Spinal cord (tissue), 9 donors: ENCODE measurements at regions not wholly inside any gene's neighbourhood (a gene's known extent, or its start where the extent isn't known, plus 50 kb on each side); places are given as distances from the start of the nearest gene placed in this dataset.

Experiments
- DNase-seq, 6 donors: peaks; one replicate each; pipeline versions ENCODE4 v3.0.0 to v3.0.0-alpha.2; 2013 to 2015; ENCODE audit warnings: low spot score in 6 of 6, low read depth in 4 of 6
- H3K27ac ChIP-seq: one replicate; pipeline ENCODE4 v1.5.1; 2013; ENCODE audit warnings: low read depth, low read length, control low read depth
- H3K27me3 ChIP-seq: one replicate; pipeline ENCODE4 v1.6.1; 2013; ENCODE audit warnings: low read length; ENCODE audit not compliant: control insufficient read depth, insufficient read depth
- H3K36me3 ChIP-seq: one replicate; pipeline ENCODE4 v1.6.1; 2013; ENCODE audit warnings: low read length; ENCODE audit not compliant: control insufficient read depth, insufficient read depth
- H3K4me1 ChIP-seq: one replicate; pipeline ENCODE4 v1.6.1; 2013; ENCODE audit warnings: low read length; ENCODE audit not compliant: control insufficient read depth, insufficient read depth
- H3K4me3 ChIP-seq: one replicate; pipeline ENCODE4 v1.5.1; 2013; ENCODE audit warnings: low read depth, low read length, control low read depth
- H3K9me3 ChIP-seq: one replicate; pipeline ENCODE4 v1.6.1; 2013; ENCODE audit warnings: low read length; ENCODE audit not compliant: control insufficient read depth, insufficient read depth
- WGBS: methylation state at CpG from one replicate; pipeline ENCODE4 v1.1.5; 2013; ENCODE audit warnings: missing lambda C conversion rate; ENCODE audit not compliant: insufficient coverage; 5-methylcytosine and 5-hydroxymethylcytosine counted together
- donor health status: healthy.

DNA sequence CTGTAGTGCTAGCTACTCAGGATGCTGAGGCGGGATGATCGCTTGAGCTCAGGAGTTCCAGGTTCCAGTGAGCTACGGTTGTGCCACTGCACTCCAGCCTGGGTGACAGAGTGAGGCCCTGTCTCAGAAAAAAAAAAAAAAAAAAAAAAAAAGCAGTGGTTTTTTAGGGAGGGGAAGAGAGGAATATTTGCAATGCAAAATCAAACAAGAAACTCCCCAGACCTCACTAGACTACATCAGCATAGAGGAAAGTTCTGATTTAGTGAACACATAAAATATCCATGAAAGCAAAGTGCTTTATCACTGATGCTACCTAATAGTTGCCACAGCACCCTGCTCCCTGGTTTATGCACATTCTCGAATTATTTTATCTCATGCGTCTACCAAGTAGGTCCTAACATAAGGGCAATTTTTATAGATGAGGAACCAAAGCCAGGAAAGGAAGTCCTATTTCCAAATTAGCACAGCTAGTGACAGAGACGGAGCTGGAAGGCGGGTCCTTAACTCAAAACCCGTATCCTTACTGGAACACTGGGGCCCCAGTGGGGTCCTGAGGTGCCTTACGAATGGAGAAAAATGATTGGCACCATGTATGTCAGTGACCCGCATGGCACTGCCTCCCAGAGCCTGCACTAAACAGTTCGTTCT is 50.7 kb upstream of the GPR157 start:
- Histone ChIP-seq H3K27ac (no peak overlapping the region), H3K27me3 (peaks cover 38% of the 10 kb centered on the region), H3K4me1 (peaks cover 25% of the 10 kb centered on the region), H3K4me3 (no peak overlapping the region), H3K36me3 (no peaks in the 10 kb centered on the region), H3K9me3 (no peaks in the 10 kb centered on the region)
- 89% methylated on average over 11 of the region's 11 CpGs for WGBS
- no peak for DNase-seq

DNA sequence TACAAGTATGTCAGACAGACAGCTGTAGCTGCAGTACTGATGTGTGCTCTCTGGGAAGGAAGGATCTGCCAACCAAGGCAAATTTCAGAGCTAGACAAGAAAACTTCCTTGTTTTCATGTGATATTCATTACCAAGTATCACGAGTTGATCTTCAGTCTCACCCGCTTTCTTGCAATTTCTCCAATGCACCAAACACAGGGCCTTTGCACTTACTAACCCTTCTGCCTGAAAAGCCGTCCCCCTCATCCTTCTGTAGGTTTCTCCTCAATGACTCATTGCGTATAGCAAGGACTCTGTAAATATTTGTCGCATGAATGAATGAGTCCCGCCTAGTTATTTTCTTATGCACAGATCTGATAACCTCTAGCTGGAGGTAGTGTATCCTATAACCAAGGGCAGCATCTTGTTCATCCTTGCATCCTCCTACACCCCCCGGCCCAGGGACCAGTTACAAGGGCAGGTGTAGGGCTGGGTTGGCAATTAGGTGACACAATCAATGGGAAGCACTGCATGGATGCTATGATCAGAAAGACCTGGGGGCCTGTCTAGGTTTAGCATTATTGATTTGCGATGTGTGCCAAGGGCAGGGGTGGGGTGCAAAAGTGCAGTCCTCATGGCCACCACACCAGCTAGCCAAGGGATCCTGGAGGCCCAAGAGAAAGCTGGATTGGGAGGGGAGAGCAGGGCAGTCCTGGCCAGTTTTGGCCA is 51.4 kb upstream of the GPR157 start:
- Histone ChIP-seq H3K27ac (no peak overlapping the region), H3K9me3 (no peaks in the 10 kb centered on the region), H3K4me1 (peaks cover 25% of the 10 kb centered on the region), H3K27me3 (peaks cover 38% of the 10 kb centered on the region), H3K4me3 (no peak overlapping the region), H3K36me3 (no peaks in the 10 kb centered on the region)
- no peak for DNase-seq
- WGBS: 91% methylated on average over 4 of the region's 8 CpGs

DNA sequence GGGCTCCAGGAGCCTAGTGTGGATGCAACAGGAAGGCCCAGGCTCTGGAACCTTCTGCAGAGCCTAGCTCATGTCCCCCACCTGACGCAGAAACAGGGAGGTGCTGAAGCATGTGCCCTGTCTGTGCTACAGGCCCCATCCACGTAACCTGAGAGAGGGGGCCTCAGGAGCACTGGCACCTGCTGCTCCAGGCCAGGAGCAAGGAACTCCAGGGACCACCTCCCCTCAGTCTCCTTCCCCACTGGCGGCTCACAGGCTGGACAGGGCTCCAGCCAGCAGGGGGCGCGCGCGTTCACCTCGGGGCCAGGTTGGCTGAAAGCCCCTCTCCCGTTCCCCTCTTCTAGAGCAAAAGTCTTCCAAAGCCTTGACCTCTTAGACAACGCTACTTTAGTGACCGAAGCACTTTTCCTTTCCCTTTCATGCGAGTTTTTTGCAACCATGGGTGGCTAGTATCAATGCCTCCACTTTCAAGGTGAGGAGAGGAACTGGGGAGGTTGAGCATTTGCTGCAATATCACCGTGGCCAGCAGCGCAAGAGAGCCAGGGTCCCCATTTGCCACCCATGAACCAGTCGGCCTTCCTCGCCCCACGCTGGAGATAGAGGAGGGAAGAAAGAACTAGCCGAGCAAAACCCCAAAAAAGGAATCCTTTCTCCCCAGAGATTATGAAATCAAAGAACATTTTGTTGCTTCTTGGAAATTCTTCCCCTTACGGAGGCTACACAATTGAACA is 52.4 kb upstream of the GPR157 start:
- H3K36me3 ChIP-seq: no peaks in the 10 kb centered on the region
- H3K9me3 ChIP-seq: no peaks in the 10 kb centered on the region
- H3K4me3 ChIP-seq: peak overlapping the region; percentile 44
- no peak overlapping the region for H3K27ac ChIP-seq
- H3K27me3 ChIP-seq: peaks cover 38% of the 10 kb centered on the region
- peak in 2 of 6 donors; percentile 23 to 57 for DNase-seq
- WGBS: 22% methylated on average over 10 of the region's 19 CpGs
- H3K4me1 ChIP-seq: peaks cover 25% of the 10 kb centered on the region

DNA sequence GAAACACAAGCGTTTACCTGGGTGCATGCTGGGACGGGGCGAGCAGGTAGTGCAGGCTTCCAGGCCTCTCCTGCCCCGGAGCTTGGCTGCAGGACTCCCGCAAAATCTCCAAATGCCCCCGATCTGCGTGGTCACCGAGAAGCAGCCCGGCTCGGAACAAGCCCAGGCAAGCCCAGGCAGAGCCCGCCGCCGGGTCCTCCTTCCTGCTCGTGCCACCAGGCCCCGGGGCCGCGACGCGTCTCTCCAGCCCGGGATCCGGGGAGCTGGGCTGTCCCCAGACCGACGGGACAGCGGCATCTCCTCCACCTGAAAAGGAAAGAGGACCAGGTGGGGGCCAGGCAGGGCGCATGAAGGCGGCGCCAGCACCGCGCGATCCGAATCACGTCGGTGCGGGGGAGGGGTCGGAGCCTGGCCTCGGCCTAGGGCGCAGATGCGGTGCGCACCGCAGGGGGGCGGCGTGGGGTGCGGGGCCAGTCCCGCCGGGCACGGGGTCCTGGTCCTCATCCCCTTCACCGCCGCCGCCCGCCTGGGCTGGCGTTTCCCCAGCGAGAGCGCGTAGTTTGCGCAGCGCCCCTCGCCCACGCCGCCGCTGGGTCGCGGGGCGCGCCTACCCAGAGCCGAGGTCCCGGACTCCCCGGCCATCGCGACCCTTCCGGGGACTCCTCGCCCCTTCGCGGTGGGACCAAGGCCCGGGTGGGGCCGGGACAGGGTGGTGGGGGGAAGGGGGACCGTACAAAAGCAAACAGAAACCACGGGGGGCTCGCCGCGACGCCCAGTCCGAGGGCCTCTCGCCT is 52.4 kb upstream of the H6PD start:
- no peaks in the 10 kb centered on the region for H3K36me3 ChIP-seq
- peaks cover 25% of the 10 kb centered on the region for H3K4me1 ChIP-seq
- no peaks in the 10 kb centered on the region for H3K9me3 ChIP-seq
- DNase-seq: no peak
- WGBS: 2% methylated on average over 83 of the region's 83 CpGs
- H3K4me3 ChIP-seq: peak overlapping the region; percentile 44
- H3K27ac ChIP-seq: no peak overlapping the region
- peaks cover 38% of the 10 kb centered on the region for H3K27me3 ChIP-seq

DNA sequence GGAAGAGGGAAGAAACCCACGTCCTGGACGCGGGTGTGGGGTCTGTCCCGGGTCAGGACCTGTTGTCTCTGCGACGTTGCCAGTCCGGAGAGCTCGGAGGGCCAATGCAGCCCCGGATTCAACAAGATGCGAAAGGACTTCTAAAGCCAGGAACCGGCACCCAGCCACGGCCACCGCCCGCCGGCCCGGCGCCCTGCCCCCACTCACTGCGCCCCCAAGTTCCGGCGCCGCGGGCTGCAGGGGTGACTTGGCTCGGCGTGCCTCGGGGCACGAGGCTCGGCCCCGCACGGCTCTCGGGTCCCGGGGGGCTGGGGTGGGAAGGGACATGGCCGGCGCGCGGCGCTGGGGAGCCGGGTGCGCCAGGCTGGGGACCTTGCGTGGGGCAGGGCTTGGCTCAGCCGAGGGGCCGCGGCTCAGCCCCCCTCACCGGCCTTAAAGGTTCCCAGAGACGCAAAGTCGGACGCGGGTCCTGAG is 51.8 kb upstream of the H6PD start:
- H3K4me1 ChIP-seq: peaks cover 25% of the 10 kb centered on the region
- peaks cover 38% of the 10 kb centered on the region for H3K27me3 ChIP-seq
- H3K4me3 ChIP-seq: peak overlapping the region; percentile 44
- H3K9me3 ChIP-seq: no peaks in the 10 kb centered on the region
- WGBS: under 1% methylated on average over 47 of the region's 47 CpGs
- H3K27ac ChIP-seq: no peak overlapping the region
- DNase-seq: no peak
- H3K36me3 ChIP-seq: no peaks in the 10 kb centered on the region

DNA sequence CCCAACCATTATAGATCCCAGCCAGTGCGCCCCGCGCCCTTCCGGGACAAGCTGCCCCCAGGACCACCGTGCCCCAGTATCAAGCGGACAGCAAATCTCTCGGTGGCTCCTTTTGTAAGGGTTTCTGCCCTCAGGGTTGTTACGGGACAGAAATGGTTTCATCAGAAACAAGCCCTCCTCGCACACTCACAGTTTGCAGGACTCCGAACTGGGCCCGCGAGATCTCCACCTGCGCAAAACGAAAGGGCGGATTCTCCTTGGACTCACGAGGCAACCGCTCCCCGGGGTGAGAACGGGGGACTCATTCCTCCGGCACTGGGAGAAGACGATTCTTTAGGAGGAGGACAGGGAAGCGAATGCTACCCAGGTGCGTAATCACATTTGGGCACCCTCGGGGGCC is 51.1 kb upstream of the H6PD start:
- 3% methylated on average over 16 of the region's 24 CpGs for WGBS

DNA sequence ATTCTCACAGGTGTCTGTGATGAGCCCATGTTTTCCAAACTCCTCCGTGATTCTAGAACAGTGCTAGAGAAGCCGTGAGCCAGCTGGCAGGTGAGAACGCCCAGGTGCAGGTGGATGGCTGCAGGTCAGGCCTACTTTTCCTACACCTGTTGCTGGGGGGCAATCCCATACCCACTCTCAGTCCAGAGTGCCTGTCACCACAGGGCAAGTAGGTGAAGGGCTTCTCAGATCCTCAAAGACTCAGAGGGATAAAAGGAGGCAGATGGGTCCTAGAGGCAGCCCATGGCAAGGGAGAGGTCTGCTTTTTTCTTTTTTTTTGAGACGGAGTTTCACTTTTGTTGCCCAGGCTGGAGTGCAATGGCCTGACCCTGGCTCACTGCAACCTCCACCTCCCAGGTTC is 50.7 kb upstream of the H6PD start:
- Histone ChIP-seq H3K9me3 (no peaks in the 10 kb centered on the region), H3K36me3 (no peaks in the 10 kb centered on the region), H3K4me3 (no peak overlapping the region), H3K4me1 (peaks cover 25% of the 10 kb centered on the region), H3K27me3 (peaks cover 38% of the 10 kb centered on the region), H3K27ac (no peak overlapping the region)
- 47% methylated on average over 4 of the region's 4 CpGs for WGBS
- DNase-seq: no peak

More for the DNA sequence above, 51.1 kb upstream of the H6PD start:
- no peak overlapping the region for H3K4me3 ChIP-seq
- H3K4me1 ChIP-seq: peaks cover 25% of the 10 kb centered on the region
- H3K9me3 ChIP-seq: no peaks in the 10 kb centered on the region
- no peaks in the 10 kb centered on the region for H3K36me3 ChIP-seq
- H3K27ac ChIP-seq: no peak overlapping the region
- DNase-seq: no peak
- peaks cover 38% of the 10 kb centered on the region for H3K27me3 ChIP-seq

DNA sequence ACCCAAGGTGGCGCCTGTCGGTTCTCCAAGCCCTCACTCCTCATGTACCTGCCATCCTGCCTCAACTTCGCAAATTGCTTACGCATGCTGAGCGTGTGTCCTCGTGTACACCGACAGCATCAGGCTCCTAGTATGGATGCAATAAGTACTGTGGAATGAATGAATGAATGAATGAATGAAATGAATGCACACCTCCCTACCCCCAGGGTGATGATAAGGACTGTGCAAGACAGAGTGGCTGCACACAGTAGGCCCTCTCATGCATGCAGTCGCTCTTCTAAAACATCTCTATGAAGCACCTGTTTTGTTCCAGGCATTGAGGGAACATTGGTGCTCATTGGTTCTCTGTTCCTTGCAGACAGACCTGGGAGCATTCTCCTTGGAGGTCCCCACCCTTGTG is 49.8 kb upstream of the H6PD start:
- Histone ChIP-seq H3K4me1 (peaks cover 25% of the 10 kb centered on the region), H3K27ac (no peak overlapping the region), H3K27me3 (peaks cover 38% of the 10 kb centered on the region), H3K9me3 (no peaks in the 10 kb centered on the region), H3K4me3 (no peak overlapping the region), H3K36me3 (no peaks in the 10 kb centered on the region)
- WGBS: 100% methylated on average over 1 of the region's 8 CpGs
- no peak for DNase-seq
